ENCODE measurements at regions not wholly inside any gene's neighbourhood (a gene's known extent, or its start where the extent isn't known, plus 50 kb on each side); places are given as distances from the start of the nearest gene placed in this dataset.

DNA sequence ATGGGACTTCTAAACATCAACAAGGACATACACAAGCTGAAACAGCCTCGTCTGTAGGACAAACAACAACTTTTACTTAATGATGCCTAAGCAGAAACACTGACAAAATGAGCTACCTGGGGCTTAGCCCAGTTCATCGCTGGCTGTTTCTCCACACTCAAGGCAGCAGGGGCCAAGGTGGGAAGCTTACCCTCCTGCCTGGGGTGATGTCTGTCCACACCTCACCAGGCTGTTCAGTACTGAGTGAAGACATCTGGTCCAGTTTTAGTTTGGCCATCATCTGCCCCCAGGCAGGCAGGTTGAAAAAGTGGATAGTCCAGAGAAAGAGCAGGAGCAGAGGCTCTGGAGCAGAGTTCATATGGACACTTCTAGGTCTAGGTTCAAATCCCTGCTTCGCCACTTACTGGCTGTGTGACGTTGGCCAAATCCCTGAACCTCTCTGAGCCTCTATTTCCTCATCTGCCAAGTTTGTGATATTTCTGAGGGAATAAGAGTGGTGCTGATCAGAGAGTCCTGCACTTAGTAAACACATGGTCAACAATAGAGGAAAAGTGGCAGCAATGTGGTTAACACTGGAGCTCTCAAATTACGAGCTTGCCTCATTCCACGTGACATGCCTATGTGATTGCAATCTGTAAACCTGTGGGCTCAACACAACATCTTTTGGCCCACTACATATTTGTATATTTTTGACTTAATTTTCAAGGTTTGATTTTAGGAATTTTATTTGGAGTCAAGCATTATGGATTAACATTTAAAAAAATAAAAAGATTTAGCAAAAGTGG lies 720.1 kb upstream of the TMEM132C start:
- TF ChIP-seq, protein P1, sequence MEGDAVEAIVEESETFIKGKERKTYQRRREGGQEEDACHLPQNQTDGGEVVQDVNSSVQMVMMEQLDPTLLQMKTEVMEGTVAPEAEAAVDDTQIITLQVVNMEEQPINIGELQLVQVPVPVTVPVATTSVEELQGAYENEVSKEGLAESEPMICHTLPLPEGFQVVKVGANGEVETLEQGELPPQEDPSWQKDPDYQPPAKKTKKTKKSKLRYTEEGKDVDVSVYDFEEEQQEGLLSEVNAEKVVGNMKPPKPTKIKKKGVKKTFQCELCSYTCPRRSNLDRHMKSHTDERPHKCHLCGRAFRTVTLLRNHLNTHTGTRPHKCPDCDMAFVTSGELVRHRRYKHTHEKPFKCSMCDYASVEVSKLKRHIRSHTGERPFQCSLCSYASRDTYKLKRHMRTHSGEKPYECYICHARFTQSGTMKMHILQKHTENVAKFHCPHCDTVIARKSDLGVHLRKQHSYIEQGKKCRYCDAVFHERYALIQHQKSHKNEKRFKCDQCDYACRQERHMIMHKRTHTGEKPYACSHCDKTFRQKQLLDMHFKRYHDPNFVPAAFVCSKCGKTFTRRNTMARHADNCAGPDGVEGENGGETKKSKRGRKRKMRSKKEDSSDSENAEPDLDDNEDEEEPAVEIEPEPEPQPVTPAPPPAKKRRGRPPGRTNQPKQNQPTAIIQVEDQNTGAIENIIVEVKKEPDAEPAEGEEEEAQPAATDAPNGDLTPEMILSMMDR (conservative IDR thresholded peaks at IDR 0.05) = no peak
- TF ChIP-seq EZH2 (IDR thresholded peaks at IDR 0.05; ENCODE audit: low read depth) = no peak
